ENCODE measurements at regions not wholly inside any gene's neighbourhood (a gene's known extent, or its start where the extent isn't known, plus 50 kb on each side); places are given as distances from the start of the nearest gene placed in this dataset.

- TF ChIP-seq ZFX (IDR thresholded peaks at IDR 0.05; ENCODE audit: borderline replicate concordance), result no peak
- TF ChIP-seq, protein P1, sequence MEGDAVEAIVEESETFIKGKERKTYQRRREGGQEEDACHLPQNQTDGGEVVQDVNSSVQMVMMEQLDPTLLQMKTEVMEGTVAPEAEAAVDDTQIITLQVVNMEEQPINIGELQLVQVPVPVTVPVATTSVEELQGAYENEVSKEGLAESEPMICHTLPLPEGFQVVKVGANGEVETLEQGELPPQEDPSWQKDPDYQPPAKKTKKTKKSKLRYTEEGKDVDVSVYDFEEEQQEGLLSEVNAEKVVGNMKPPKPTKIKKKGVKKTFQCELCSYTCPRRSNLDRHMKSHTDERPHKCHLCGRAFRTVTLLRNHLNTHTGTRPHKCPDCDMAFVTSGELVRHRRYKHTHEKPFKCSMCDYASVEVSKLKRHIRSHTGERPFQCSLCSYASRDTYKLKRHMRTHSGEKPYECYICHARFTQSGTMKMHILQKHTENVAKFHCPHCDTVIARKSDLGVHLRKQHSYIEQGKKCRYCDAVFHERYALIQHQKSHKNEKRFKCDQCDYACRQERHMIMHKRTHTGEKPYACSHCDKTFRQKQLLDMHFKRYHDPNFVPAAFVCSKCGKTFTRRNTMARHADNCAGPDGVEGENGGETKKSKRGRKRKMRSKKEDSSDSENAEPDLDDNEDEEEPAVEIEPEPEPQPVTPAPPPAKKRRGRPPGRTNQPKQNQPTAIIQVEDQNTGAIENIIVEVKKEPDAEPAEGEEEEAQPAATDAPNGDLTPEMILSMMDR (IDR thresholded peaks at IDR 0.05), result no peak
These were observed 94.5 kb upstream of the MKLN1 start for GRCh38 chr7:131233193-131233592.

All from 22Rv1 (cell line).